Activated CD4-positive, alpha-beta memory T cell treated with anti-CD3 and anti-CD28 coated beads, Interleukin-2, amount 10 ng/mL, durations not matched to agents 7 days and 5 days (primary cell): ENCODE measurements at regions not wholly inside any gene's neighbourhood (a gene's known extent, or its start where the extent isn't known, plus 50 kb on each side); places are given as distances from the start of the nearest gene placed in this dataset.

ENCODE experiments used
- CTCF ChIA-PET: fragments of 350-600 bp; sonication (Branson Sonifier 250); formaldehyde crosslinking; loops from one replicate; lab custom pipeline; 2021; ENCODE audit warnings: antibody characterized with exemption, inconsistent platforms; lab: Charles Lee
- POLR2A ChIA-PET: fragments of 350-600 bp; sonication (Branson Sonifier 250); formaldehyde crosslinking; loops from one replicate; lab custom pipeline; 2021; ENCODE audit warnings: antibody characterized with exemption; lab: Charles Lee
- DNase-seq: peaks from one replicate; pipeline ENCODE4 v3.0.0-alpha.2; 2020
- H3K27ac Mint-ChIP-seq: one replicate; pipeline ENCODE4 v1.8.0; 2021; ENCODE audit warnings: mild to moderate bottlenecking, mixed read lengths
- H3K27me3 Mint-ChIP-seq: one replicate; pipeline ENCODE4 v1.8.0; 2021; ENCODE audit warnings: mixed read lengths
- H3K36me3 Mint-ChIP-seq: one replicate; pipeline ENCODE4 v1.8.0; 2021; ENCODE audit warnings: low read depth, mixed read lengths
- H3K4me1 Mint-ChIP-seq: one replicate; pipeline ENCODE4 v1.8.0; 2021; ENCODE audit warnings: mixed read lengths
- H3K4me3 Mint-ChIP-seq: one replicate; pipeline ENCODE4 v1.8.0; 2021; ENCODE audit warnings: mild to moderate bottlenecking, mixed read lengths
- H3K9me3 Mint-ChIP-seq: one replicate; pipeline ENCODE4 v1.8.0; 2021; ENCODE audit warnings: mixed read lengths

- no peak overlapping the region for H3K4me3 Mint-ChIP-seq
- DNase-seq = no peak
- H3K27me3 Mint-ChIP-seq = no peaks in the 10 kb centered on the region
- no peaks in the 10 kb centered on the region for H3K36me3 Mint-ChIP-seq
- H3K27ac Mint-ChIP-seq = no peak overlapping the region
- CTCF ChIA-PET = no interaction called here
- POLR2A ChIA-PET = no interaction called here
- H3K4me1 Mint-ChIP-seq = no peaks in the 10 kb centered on the region
- H3K9me3 Mint-ChIP-seq = peaks cover 1% of the 10 kb centered on the region
Observed at GRCh38 chr5:14041528-14042192, 97.2 kb upstream of the DNAH5 start.

GRCh38 chr5:14040542-14040941 lies 96.1 kb upstream of the DNAH5 start:
- Mint-ChIP-seq H3K4me3 (no peak overlapping the region), H3K36me3 (no peaks in the 10 kb centered on the region), H3K9me3 (no peaks in the 10 kb centered on the region), H3K4me1 (peaks cover 3% of the 10 kb centered on the region), H3K27me3 (no peaks in the 10 kb centered on the region), H3K27ac (no peak overlapping the region)
- ChIA-PET POLR2A (no interaction called here), CTCF (no interaction called here)
- no peak for DNase-seq

GRCh38 chr5:14039576-14039975 lies 95.1 kb upstream of the DNAH5 start:
- Mint-ChIP-seq H3K9me3 (no peaks in the 10 kb centered on the region), H3K4me1 (peaks cover 5% of the 10 kb centered on the region), H3K27ac (no peak overlapping the region), H3K27me3 (no peaks in the 10 kb centered on the region), H3K4me3 (no peak overlapping the region), H3K36me3 (no peaks in the 10 kb centered on the region)
- CTCF ChIA-PET = no interaction called here
- DNase-seq = no peak
- POLR2A ChIA-PET = no interaction called here

GRCh38 chr5:14039063-14039462 lies 94.6 kb upstream of the DNAH5 start:
- ChIA-PET POLR2A (no interaction called here), CTCF (no interaction called here)
- DNase-seq = no peak
- peaks cover 5% of the 10 kb centered on the region for H3K4me1 Mint-ChIP-seq
- no peaks in the 10 kb centered on the region for H3K9me3 Mint-ChIP-seq
- no peaks in the 10 kb centered on the region for H3K27me3 Mint-ChIP-seq
- H3K36me3 Mint-ChIP-seq = no peaks in the 10 kb centered on the region
- no peak overlapping the region for H3K4me3 Mint-ChIP-seq
- no peak overlapping the region for H3K27ac Mint-ChIP-seq

- peaks cover 5% of the 10 kb centered on the region for H3K4me1 Mint-ChIP-seq
- H3K4me3 Mint-ChIP-seq = no peak overlapping the region
- ChIA-PET CTCF (no interaction called here), POLR2A (no interaction called here)
- no peak for DNase-seq
- no peak overlapping the region for H3K27ac Mint-ChIP-seq
- H3K36me3 Mint-ChIP-seq = no peaks in the 10 kb centered on the region
- H3K9me3 Mint-ChIP-seq = no peaks in the 10 kb centered on the region
- no peaks in the 10 kb centered on the region for H3K27me3 Mint-ChIP-seq
Observed at GRCh38 chr5:14038341-14038959, 94.0 kb upstream of the DNAH5 start.

GRCh38 chr5:14036947-14037346 lies 92.5 kb upstream of the DNAH5 start:
- Mint-ChIP-seq H3K4me1 (peaks cover 5% of the 10 kb centered on the region), H3K27me3 (no peaks in the 10 kb centered on the region), H3K27ac (no peak overlapping the region), H3K9me3 (no peaks in the 10 kb centered on the region), H3K4me3 (no peak overlapping the region), H3K36me3 (no peaks in the 10 kb centered on the region)
- ChIA-PET POLR2A (no interaction called here), CTCF (no interaction called here)
- no peak for DNase-seq

GRCh38 chr5:14036514-14036913 lies 92.0 kb upstream of the DNAH5 start:
- no peaks in the 10 kb centered on the region for H3K27me3 Mint-ChIP-seq
- no peak for DNase-seq
- no peak overlapping the region for H3K4me3 Mint-ChIP-seq
- CTCF ChIA-PET = no interaction called here
- no peaks in the 10 kb centered on the region for H3K36me3 Mint-ChIP-seq
- POLR2A ChIA-PET = no interaction called here
- peaks cover 5% of the 10 kb centered on the region for H3K4me1 Mint-ChIP-seq
- H3K9me3 Mint-ChIP-seq = no peaks in the 10 kb centered on the region
- no peak overlapping the region for H3K27ac Mint-ChIP-seq

- no peak overlapping the region for H3K4me3 Mint-ChIP-seq
- CTCF ChIA-PET = no interaction called here
- POLR2A ChIA-PET = no interaction called here
- peaks cover 5% of the 10 kb centered on the region for H3K4me1 Mint-ChIP-seq
- no peaks in the 10 kb centered on the region for H3K36me3 Mint-ChIP-seq
- H3K27ac Mint-ChIP-seq = no peak overlapping the region
- DNase-seq = no peak
- H3K9me3 Mint-ChIP-seq = no peaks in the 10 kb centered on the region
- no peaks in the 10 kb centered on the region for H3K27me3 Mint-ChIP-seq
Observed at GRCh38 chr5:14035859-14036503, 91.5 kb upstream of the DNAH5 start.

- Mint-ChIP-seq H3K4me3 (no peak overlapping the region), H3K27me3 (no peaks in the 10 kb centered on the region), H3K9me3 (no peaks in the 10 kb centered on the region), H3K27ac (no peak overlapping the region), H3K36me3 (no peaks in the 10 kb centered on the region), H3K4me1 (peaks cover 5% of the 10 kb centered on the region)
- DNase-seq = no peak
- CTCF ChIA-PET = no interaction called here
- POLR2A ChIA-PET = no interaction called here
Observed at GRCh38 chr5:14034963-14035362, 90.5 kb upstream of the DNAH5 start.

GRCh38 chr5:14032918-14033317 lies 88.4 kb upstream of the DNAH5 start:
- no peaks in the 10 kb centered on the region for H3K9me3 Mint-ChIP-seq
- H3K4me1 Mint-ChIP-seq = peaks cover 5% of the 10 kb centered on the region
- ChIA-PET CTCF (no interaction called here), POLR2A (no interaction called here)
- no peak overlapping the region for H3K4me3 Mint-ChIP-seq
- no peak overlapping the region for H3K27ac Mint-ChIP-seq
- no peak for DNase-seq
- no peaks in the 10 kb centered on the region for H3K36me3 Mint-ChIP-seq
- H3K27me3 Mint-ChIP-seq = no peaks in the 10 kb centered on the region

- no peak overlapping the region for H3K27ac Mint-ChIP-seq
- no peak for DNase-seq
Observed at GRCh38 chr5:14028938-14029584, 84.6 kb upstream of the DNAH5 start.

GRCh38 chr5:14028188-14028587 lies 83.7 kb upstream of the DNAH5 start:
- Mint-ChIP-seq H3K27ac (no peak overlapping the region), H3K27me3 (no peaks in the 10 kb centered on the region), H3K9me3 (no peaks in the 10 kb centered on the region), H3K4me3 (no peak overlapping the region), H3K36me3 (no peaks in the 10 kb centered on the region), H3K4me1 (no peaks in the 10 kb centered on the region)
- DNase-seq = no peak
- ChIA-PET POLR2A (no interaction called here), CTCF (no interaction called here)

More at GRCh38 chr5:14028938-14029584, 84.6 kb upstream of the DNAH5 start:
- Mint-ChIP-seq H3K27me3 (no peaks in the 10 kb centered on the region), H3K4me3 (no peak overlapping the region), H3K36me3 (no peaks in the 10 kb centered on the region), H3K9me3 (no peaks in the 10 kb centered on the region), H3K4me1 (no peaks in the 10 kb centered on the region)
- ChIA-PET CTCF (no interaction called here), POLR2A (no interaction called here)

- H3K36me3 Mint-ChIP-seq = no peaks in the 10 kb centered on the region
- CTCF ChIA-PET = no interaction called here
- DNase-seq = no peak
- H3K4me3 Mint-ChIP-seq = no peak overlapping the region
- H3K27ac Mint-ChIP-seq = no peak overlapping the region
- no peaks in the 10 kb centered on the region for H3K4me1 Mint-ChIP-seq
- no peaks in the 10 kb centered on the region for H3K27me3 Mint-ChIP-seq
- POLR2A ChIA-PET = no interaction called here
- no peaks in the 10 kb centered on the region for H3K9me3 Mint-ChIP-seq
Observed at GRCh38 chr5:14025569-14026286, 81.2 kb upstream of the DNAH5 start.
